ENCODE measurements at regions not wholly inside any gene's neighbourhood (a gene's known extent, or its start where the extent isn't known, plus 50 kb on each side); places are given as distances from the start of the nearest gene placed in this dataset.
"Not testable (repeated sequence)": the region's sequence is repeated elsewhere in the genome, so short reads cannot be mapped to it uniquely, and the experiment has no call there.

- DNase-seq (ENCODE audit: low spot score) (no peak), ATAC-seq (no peak)
- intact Hi-C loops (cut with DNase I): no loop called here
These were observed 252.1 kb upstream of the CCNG1 start for GRCh38 chr5:163185315-163185714.

GRCh38 chr5:163189023-163189553, 248.3 kb upstream of the CCNG1 start:
- intact Hi-C loops (cut with DNase I): no loop called here
- ATAC-seq (no peak), DNase-seq (ENCODE audit: low spot score) (no peak)

- no peak for ATAC-seq
These were observed 247.1 kb upstream of the CCNG1 start for GRCh38 chr5:163190283-163190682.

GRCh38 chr5:163190784-163191183, 246.6 kb upstream of the CCNG1 start:
- DNase-seq (ENCODE audit: low spot score) (no peak), ATAC-seq (no peak)
- intact Hi-C loops (cut with DNase I): no loop called here

More at GRCh38 chr5:163190283-163190682, 247.1 kb upstream of the CCNG1 start:
- intact Hi-C loops (cut with DNase I): no loop called here
- DNase-seq (ENCODE audit: low spot score): no peak

- ATAC-seq: no peak
- no peak for DNase-seq (ENCODE audit: low spot score)
- intact Hi-C loops (cut with DNase I): no loop called here
These were observed 243.5 kb upstream of the CCNG1 start for GRCh38 chr5:163193886-163194285.

- intact Hi-C loops (cut with DNase I): no loop called here
- DNase-seq (ENCODE audit: low spot score) (no peak), ATAC-seq (no peak)
These were observed 231.8 kb upstream of the CCNG1 start for GRCh38 chr5:163205645-163206044.

GRCh38 chr5:163221581-163221980, 215.8 kb upstream of the CCNG1 start:
- intact Hi-C loops (cut with DNase I): no loop called here
- ATAC-seq: no peak
- DNase-seq (ENCODE audit: low spot score): no peak

- DNase-seq (ENCODE audit: low spot score) (no peak), ATAC-seq (no peak)
- intact Hi-C loops (cut with DNase I): no loop called here
These were observed 214.4 kb upstream of the CCNG1 start for GRCh38 chr5:163222982-163223381.

- no peak for DNase-seq (ENCODE audit: low spot score)
- ATAC-seq: no peak
- intact Hi-C loops (cut with DNase I): no loop called here
These were observed 192.9 kb upstream of the CCNG1 start for GRCh38 chr5:163244445-163244987.

GRCh38 chr5:163245584-163245983, 191.8 kb upstream of the CCNG1 start:
- ATAC-seq (no peak), DNase-seq (ENCODE audit: low spot score) (no peak)
- intact Hi-C loops (cut with DNase I): no loop called here

GRCh38 chr5:163248333-163248732, 189.1 kb upstream of the CCNG1 start:
- DNase-seq (ENCODE audit: low spot score): no peak
- intact Hi-C loops (cut with DNase I): no loop called here

GRCh38 chr5:163248871-163249270, 188.5 kb upstream of the CCNG1 start:
- ATAC-seq: no peak
- DNase-seq (ENCODE audit: low spot score): no peak
- intact Hi-C loops (cut with DNase I): no loop called here

More at GRCh38 chr5:163248333-163248732, 189.1 kb upstream of the CCNG1 start:
- no peak for ATAC-seq

GRCh38 chr5:163252950-163253349, 184.4 kb upstream of the CCNG1 start:
- ATAC-seq (no peak), DNase-seq (ENCODE audit: low spot score) (no peak)
- intact Hi-C loops (cut with DNase I): no loop called here

- intact Hi-C loops (cut with DNase I): no loop called here
- ATAC-seq: no peak
- DNase-seq (ENCODE audit: low spot score): no peak
These were observed 177.9 kb upstream of the CCNG1 start for GRCh38 chr5:163259495-163259894.

- intact Hi-C loops (cut with DNase I): no loop called here
- DNase-seq (ENCODE audit: low spot score) (no peak), ATAC-seq (no peak)
These were observed 176.9 kb upstream of the CCNG1 start for GRCh38 chr5:163260471-163260870.

- intact Hi-C loops (cut with DNase I): no loop called here
- ATAC-seq (no peak), DNase-seq (ENCODE audit: low spot score) (no peak)
These were observed 176.4 kb upstream of the CCNG1 start for GRCh38 chr5:163260961-163261360.

GRCh38 chr5:163261647-163262269, 175.6 kb upstream of the CCNG1 start:
- DNase-seq (ENCODE audit: low spot score) (no peak), ATAC-seq (no peak)
- intact Hi-C loops (cut with DNase I): no loop called here

GRCh38 chr5:163266249-163266648, 171.1 kb upstream of the CCNG1 start:
- DNase-seq (ENCODE audit: low spot score); ATAC-seq; intact Hi-C loops (cut with DNase I): not testable (repeated sequence)

- intact Hi-C loops (cut with DNase I): no loop called here
- no peak for ATAC-seq
- no peak for DNase-seq (ENCODE audit: low spot score)
These were observed 167.8 kb upstream of the CCNG1 start for GRCh38 chr5:163269624-163270023.

GRCh38 chr5:163276466-163276865, 160.9 kb upstream of the CCNG1 start:
- no peak for ATAC-seq

GRCh38 chr5:163280897-163281296, 156.5 kb upstream of the CCNG1 start:
- DNase-seq (ENCODE audit: low spot score); ATAC-seq: not testable (repeated sequence)
- intact Hi-C loops (cut with DNase I): loop anchor here (5.0 kb wide), 1 partner anchor 1881 kb away; no protein-coding TSS in a partner anchor

More at GRCh38 chr5:163276466-163276865, 160.9 kb upstream of the CCNG1 start:
- intact Hi-C loops (cut with DNase I): no loop called here
- DNase-seq (ENCODE audit: low spot score): no peak
